Stomach (tissue), 4 donors: ENCODE measurements at regions not wholly inside any gene's neighbourhood (a gene's known extent, or its start where the extent isn't known, plus 50 kb on each side); places are given as distances from the start of the nearest gene placed in this dataset.

Experiments
- EP300 ChIP-seq: sonication (generic); formaldehyde crosslinking; IDR thresholded peaks from one replicate; pipeline ENCODE4 v1.6.1; 2017; ENCODE audit warnings: antibody characterized with exemption
- POLR2A ChIP-seq, 4 donors: fragments of 450-650 bp; IDR thresholded peaks; one replicate each; pipeline ENCODE4 v1.6.1; 2016; ENCODE audit warnings: antibody characterized with exemption in 4 of 4, control low read depth in 2 of 4, mild to moderate bottlenecking in 1 of 4, moderate library complexity in 1 of 4
- POLR2AphosphoS5 ChIP-seq, 3 donors: sonication (generic); formaldehyde crosslinking; IDR thresholded peaks; one replicate each; pipeline ENCODE4 v1.6.1; 2016; ENCODE audit warnings: antibody characterized with exemption in 3 of 3
- TF ChIP-seq, protein P1 (sequence below), 7 experiments: fragments of 450-650 bp in 4 of 7; fragments of 200-600 bp in 3 of 7; sonication (generic) in 3 of 7; IDR thresholded peaks; one replicate each; pipeline ENCODE4 v1.5.1; 2016 to 2019; ENCODE audit warnings: antibody characterized with exemption in 7 of 7, control low read depth in 2 of 7, mild to moderate bottlenecking in 1 of 7

GRCh38 chrX:109827772-109828171 lies 94.7 kb upstream of the ACSL4 start:
- TF ChIP-seq, protein P1, sequence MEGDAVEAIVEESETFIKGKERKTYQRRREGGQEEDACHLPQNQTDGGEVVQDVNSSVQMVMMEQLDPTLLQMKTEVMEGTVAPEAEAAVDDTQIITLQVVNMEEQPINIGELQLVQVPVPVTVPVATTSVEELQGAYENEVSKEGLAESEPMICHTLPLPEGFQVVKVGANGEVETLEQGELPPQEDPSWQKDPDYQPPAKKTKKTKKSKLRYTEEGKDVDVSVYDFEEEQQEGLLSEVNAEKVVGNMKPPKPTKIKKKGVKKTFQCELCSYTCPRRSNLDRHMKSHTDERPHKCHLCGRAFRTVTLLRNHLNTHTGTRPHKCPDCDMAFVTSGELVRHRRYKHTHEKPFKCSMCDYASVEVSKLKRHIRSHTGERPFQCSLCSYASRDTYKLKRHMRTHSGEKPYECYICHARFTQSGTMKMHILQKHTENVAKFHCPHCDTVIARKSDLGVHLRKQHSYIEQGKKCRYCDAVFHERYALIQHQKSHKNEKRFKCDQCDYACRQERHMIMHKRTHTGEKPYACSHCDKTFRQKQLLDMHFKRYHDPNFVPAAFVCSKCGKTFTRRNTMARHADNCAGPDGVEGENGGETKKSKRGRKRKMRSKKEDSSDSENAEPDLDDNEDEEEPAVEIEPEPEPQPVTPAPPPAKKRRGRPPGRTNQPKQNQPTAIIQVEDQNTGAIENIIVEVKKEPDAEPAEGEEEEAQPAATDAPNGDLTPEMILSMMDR (IDR thresholded peaks at IDR 0.05), result no peak
- TF ChIP-seq EP300 (no peak), POLR2A (IDR thresholded peaks at IDR 0.05) (no peak), POLR2AphosphoS5 (IDR thresholded peaks at IDR 0.05) (no peak)
